Brain microvascular endothelial cell (primary cell): ENCODE measurements at regions not wholly inside any gene's neighbourhood (a gene's known extent, or its start where the extent isn't known, plus 50 kb on each side); places are given as distances from the start of the nearest gene placed in this dataset.
"Not testable (repeated sequence)": the region's sequence is repeated elsewhere in the genome, so short reads cannot be mapped to it uniquely, and the experiment has no call there.

Experiments
- DNase-seq: peaks from one replicate; pipeline ENCODE4 v3.0.0-alpha.2; 2020
- H3K27ac ChIP-seq: fragments of 250-450 bp; sonication (Bioruptor Pico); 2 replicates; pipeline ENCODE4 v1.5.1; 2020; ENCODE audit warnings: mild to moderate bottlenecking, moderate library complexity
- H3K27me3 ChIP-seq: fragments of 250-450 bp; sonication (Bioruptor Pico); replicated peaks from 2 replicates; pipeline ENCODE4 v1.5.1; 2020; ENCODE audit warnings: mild to moderate bottlenecking
- H3K36me3 ChIP-seq: fragments of 250-450 bp; sonication (Bioruptor Pico); replicated peaks from 2 replicates; pipeline ENCODE4 v1.5.1; 2020; ENCODE audit warnings: mild to moderate bottlenecking
- H3K4me3 ChIP-seq: 2 replicates; pipeline ENCODE4 v1.5.1; 2011; ENCODE audit warnings: low read depth, mild to moderate bottlenecking, control low read depth, low read length, moderate library complexity
- in situ Hi-C: cut with HindIII; loops from 2 replicates; pipeline ENCODE4 v1.10.0; 2017; ENCODE audit warnings: low sequenced_read_pairs, low pct_ligation_motif_present
- TF ChIP-seq, protein P1 (sequence below): IDR thresholded peaks from 2 replicates; pipeline ENCODE4 v1.5.1; 2011; ENCODE audit warnings: low read depth, mild to moderate bottlenecking, moderate library complexity, low read length, control low read depth, inconsistent platforms; ENCODE audit errors: missing control alignments

DNA sequence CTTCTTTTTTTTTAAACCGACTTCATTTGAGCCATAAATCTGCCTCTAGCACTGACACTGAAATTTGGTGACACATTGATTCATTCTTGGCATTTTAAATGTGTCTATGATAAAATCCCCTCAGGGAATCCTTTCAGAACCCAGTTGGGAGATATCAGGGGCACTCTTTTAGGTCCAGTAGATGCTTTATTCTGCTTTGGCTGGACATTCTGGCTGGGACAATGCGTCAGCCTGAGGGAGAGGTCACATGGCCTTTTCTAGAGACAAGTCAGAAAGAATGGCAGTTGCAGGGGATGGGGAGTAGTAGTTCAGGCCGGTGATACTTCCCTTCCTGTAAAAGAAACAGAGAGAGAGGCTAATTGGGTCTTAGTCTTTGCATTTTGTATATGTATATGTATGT, 63.1 kb downstream of the TRIM43 start:
- H3K4me3 ChIP-seq, in situ Hi-C loops, DNase-seq, H3K27ac ChIP-seq, H3K27me3 ChIP-seq, H3K36me3 ChIP-seq: not testable (repeated sequence)

DNA sequence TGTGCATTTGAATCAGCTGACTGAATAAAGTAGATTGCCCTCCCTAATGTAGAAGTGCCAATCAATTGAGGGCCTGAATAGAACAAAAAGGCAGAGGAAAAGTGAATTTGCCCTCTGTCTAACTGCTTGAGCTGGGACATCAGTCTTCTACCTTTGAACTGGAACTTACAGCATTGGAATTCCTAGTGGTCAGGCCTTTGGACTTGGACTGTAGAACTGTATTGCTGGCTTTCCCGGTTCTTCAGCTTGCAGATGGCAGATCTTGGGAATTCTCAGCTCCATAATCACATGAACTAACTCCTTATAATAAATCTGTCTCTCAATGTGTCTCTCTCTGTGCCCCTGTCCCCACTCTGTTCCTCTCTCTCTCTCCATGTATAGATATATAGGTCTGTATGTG, 64.8 kb downstream of the TRIM43 start:
- H3K27ac ChIP-seq, in situ Hi-C loops, H3K36me3 ChIP-seq, H3K27me3 ChIP-seq, H3K4me3 ChIP-seq, DNase-seq: not testable (repeated sequence)

DNA sequence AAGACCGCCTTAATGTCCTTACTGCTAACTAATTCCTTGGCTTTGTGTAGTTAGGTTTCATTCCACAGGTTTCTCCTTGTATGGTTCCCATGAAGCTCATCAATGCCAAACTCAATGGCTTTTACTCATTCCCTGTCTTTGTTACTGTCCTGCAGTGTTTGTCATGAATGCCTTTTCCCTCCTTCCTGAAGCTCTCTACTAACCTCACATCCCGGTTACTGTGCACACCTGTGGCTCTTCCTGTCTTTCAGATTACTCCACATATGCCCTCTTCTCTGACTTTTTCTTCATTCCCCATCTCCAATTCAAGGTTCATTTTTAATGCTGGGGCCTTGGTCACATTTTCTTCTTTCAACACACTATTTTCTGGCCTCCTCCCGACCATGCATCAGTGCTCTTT, 66.1 kb downstream of the TRIM43 start:
- H3K27me3 ChIP-seq, in situ Hi-C loops, H3K4me3 ChIP-seq, DNase-seq, H3K36me3 ChIP-seq, H3K27ac ChIP-seq: not testable (repeated sequence)

DNA sequence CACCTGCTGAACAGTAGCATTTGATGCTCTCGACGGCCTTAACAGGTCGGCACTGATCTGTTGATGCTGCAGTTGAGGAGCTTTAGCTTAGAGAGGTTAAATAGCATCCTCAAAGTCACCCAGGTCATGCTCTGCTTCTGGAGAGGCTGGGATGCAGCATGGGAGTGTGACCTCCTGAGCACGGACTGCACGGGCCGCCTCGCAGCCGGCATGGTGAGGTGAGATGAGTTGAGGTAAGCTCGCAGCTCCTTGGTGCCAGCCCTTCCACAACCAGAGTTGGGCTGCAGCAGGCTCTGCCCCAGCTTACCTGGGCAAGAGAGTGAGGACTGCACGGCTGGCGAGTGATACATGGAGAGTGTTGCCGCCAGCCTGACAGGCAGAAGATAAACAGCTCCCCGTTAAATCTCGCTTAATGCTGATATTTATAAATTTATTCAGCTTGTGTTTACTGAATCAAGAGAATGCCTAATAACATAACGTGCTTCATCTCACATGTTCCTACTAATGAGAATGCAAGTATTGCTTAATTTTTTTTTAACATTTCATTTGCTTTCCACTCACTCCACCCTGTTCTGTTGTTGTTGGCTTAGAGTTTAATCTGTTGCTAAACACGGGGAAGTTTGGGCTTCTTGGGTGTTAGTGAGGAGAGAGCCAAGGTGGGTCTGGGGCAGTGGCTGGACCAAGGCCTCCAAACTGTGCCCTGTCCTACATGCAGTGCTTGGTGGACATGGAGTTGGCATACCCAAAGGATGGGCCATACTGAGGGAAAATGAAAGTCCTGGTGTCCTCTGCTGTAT, 69.2 kb downstream of the TRIM43 start:
- H3K36me3 ChIP-seq, H3K27me3 ChIP-seq, in situ Hi-C loops, DNase-seq, H3K27ac ChIP-seq, H3K4me3 ChIP-seq: not testable (repeated sequence)

DNA sequence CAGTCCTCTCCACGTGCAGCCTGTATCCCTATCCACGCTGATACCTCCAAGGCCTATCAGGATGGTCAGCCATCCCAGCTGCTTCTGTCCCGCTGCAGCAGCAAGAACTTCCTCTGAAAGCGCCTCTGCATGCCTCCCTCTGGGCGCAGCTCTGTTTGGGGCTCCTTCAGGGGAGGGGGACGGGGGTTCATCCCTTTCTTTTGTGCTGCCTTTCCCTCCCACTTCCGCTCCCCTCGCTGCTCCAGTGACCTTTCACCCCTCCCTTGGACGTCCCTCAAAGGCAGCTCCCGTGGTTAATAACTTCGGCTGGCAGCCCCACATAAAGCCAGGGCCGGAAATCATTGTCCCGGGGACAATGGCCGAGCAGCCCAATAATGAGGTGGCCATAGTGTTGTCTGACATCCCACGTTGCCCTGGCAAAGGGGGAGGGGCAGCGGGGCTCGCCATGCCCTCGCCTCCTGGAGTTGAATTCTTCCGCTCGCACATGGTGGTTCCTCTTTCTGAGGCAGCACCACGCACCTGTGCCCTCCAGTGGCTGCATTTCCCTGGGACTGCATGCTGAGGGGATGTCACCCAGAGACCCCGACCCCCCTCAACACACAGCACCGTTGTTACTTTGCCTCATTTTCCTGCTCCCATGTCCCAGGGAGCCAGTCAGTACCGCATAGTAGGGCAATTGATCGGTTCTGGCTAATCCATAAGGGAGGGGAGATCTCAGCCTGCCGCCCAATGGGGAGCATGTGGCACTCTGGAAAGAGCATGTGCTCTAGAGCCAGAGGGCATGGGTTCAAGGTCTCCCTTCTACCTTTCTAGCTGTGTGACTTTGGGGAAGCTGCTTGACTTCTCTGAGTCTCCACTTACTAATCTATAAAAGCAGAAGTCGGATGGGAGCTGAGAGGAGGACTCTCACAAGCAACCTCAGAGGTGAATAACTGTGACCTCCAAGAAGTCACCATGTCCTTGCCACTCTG, 72.0 kb downstream of the TRIM43 start:
- H3K36me3 ChIP-seq, DNase-seq, in situ Hi-C loops, H3K4me3 ChIP-seq, H3K27ac ChIP-seq, H3K27me3 ChIP-seq: not testable (repeated sequence)

DNA sequence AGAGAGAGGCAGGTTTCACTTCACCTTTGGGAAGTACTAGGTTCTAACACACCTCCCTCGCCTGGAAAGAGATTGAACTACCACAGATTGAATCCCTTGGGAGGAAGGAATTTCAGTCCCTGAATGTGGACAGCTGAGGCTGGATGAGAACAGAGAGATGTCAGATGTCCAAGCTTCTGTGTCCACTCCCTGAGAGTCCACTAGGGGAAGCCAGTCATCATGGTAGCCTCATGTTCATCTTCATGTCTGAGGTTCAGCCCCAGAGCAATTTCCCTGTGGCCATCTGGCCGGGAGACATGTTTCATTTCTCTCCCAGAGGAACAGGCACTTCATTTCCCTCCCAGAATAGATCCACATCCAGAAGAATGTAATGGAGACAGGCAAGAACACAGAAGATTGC, 74.8 kb downstream of the TRIM43 start:
- DNase-seq: peak; percentile 14
- in situ Hi-C loops, H3K27me3 ChIP-seq, H3K27ac ChIP-seq, H3K4me3 ChIP-seq, H3K36me3 ChIP-seq: not testable (repeated sequence)
- TF ChIP-seq, protein P1, sequence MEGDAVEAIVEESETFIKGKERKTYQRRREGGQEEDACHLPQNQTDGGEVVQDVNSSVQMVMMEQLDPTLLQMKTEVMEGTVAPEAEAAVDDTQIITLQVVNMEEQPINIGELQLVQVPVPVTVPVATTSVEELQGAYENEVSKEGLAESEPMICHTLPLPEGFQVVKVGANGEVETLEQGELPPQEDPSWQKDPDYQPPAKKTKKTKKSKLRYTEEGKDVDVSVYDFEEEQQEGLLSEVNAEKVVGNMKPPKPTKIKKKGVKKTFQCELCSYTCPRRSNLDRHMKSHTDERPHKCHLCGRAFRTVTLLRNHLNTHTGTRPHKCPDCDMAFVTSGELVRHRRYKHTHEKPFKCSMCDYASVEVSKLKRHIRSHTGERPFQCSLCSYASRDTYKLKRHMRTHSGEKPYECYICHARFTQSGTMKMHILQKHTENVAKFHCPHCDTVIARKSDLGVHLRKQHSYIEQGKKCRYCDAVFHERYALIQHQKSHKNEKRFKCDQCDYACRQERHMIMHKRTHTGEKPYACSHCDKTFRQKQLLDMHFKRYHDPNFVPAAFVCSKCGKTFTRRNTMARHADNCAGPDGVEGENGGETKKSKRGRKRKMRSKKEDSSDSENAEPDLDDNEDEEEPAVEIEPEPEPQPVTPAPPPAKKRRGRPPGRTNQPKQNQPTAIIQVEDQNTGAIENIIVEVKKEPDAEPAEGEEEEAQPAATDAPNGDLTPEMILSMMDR: peak; percentile 60

DNA sequence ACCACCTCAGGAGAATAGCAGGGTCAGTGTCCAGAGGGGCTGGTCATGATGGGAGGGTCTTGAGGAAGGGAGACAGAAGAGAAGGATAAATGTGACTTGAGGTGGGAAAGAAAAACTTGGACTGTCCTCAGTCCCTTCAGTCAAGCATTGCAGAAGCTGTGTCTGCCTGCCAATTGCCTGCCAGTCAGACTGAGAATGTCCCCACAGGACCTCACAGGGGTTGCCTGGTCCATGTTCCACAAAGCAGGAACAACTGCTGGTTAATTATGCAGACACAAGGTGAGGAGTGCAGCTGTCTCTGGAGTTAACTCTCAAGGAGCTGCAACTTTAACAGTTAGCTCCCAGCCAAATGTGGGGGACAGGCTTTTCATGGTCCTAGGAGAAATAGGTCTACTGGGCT, 75.7 kb downstream of the TRIM43 start:
- H3K27ac ChIP-seq: no peak overlapping the region
- no peak for DNase-seq
- TF ChIP-seq, protein P1: no peak
- H3K4me3 ChIP-seq: no peak overlapping the region
- no peaks in the 10 kb centered on the region for H3K36me3 ChIP-seq
- H3K27me3 ChIP-seq: no peaks in the 10 kb centered on the region
- in situ Hi-C loops: no loop called here

DNA sequence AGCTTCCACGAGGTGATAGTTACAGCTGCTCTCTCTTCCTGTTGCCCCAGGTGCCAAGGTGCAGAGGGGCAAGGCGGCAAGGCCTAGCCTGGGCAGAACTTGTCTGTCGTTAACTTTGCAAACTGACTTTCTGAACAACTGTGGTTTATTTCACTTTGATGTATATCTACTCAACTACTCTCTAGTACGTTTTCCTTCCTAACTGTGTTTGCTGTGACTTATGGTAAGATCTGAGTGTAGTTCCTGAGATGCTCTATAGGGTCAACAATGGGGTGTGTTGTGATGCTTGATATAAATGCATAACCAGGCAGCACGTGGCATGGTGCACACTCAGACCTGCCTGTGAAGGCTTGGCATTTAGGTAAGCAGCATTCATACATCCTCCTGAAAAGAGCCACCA, 77.1 kb downstream of the TRIM43 start:
- H3K27me3 ChIP-seq, H3K36me3 ChIP-seq, H3K27ac ChIP-seq, H3K4me3 ChIP-seq, in situ Hi-C loops, DNase-seq: not testable (repeated sequence)
